B cell (primary cell): ENCODE measurements at regions not wholly inside any gene's neighbourhood (a gene's known extent, or its start where the extent isn't known, plus 50 kb on each side); places are given as distances from the start of the nearest gene placed in this dataset.

Experiments
- EZH2 ChIP-seq: IDR thresholded peaks from 2 replicates; pipeline ENCODE4 v1.6.1; 2012; ENCODE audit warnings: borderline replicate concordance, low read depth, mild to moderate bottlenecking, moderate library complexity, low read length; ENCODE audit not compliant: insufficient read depth, poor library complexity, severe bottlenecking
- TF ChIP-seq, protein P1 (sequence below): fragments of 200-600 bp; IDR thresholded peaks from one replicate; pipeline ENCODE4 v1.8.0; 2022; ENCODE audit warnings: antibody characterized with exemption, mild to moderate bottlenecking

DNA sequence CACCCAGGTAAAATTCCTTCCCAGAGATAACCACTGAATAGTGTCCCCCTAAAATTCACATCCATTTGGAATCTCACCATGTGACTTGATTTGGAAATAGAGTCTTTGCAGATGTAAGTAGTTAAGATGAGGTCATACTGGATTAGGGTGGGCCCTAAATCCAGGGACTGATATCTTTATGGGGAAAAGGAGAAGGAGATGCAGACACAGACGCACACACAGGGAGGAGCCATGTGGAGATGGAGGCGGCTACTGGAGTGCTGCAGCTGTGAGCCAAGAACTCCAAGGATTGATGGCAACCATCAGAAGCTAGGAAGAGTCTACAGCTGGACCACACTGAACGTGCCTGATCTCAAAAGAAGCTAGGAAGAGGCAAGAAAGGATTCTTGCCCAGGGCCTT lies 96.6 kb upstream of the SRD5A3 start:
- TF ChIP-seq, protein P1, sequence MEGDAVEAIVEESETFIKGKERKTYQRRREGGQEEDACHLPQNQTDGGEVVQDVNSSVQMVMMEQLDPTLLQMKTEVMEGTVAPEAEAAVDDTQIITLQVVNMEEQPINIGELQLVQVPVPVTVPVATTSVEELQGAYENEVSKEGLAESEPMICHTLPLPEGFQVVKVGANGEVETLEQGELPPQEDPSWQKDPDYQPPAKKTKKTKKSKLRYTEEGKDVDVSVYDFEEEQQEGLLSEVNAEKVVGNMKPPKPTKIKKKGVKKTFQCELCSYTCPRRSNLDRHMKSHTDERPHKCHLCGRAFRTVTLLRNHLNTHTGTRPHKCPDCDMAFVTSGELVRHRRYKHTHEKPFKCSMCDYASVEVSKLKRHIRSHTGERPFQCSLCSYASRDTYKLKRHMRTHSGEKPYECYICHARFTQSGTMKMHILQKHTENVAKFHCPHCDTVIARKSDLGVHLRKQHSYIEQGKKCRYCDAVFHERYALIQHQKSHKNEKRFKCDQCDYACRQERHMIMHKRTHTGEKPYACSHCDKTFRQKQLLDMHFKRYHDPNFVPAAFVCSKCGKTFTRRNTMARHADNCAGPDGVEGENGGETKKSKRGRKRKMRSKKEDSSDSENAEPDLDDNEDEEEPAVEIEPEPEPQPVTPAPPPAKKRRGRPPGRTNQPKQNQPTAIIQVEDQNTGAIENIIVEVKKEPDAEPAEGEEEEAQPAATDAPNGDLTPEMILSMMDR: no peak
- no peak for TF ChIP-seq EZH2
